OCI-LY1 (cell line): ENCODE measurements at regions not wholly inside any gene's neighbourhood (a gene's known extent, or its start where the extent isn't known, plus 50 kb on each side); places are given as distances from the start of the nearest gene placed in this dataset.

Experiments
- H2AFZ ChIP-seq: fragments of 200-600 bp; sonication (generic), shearing (Covaris generic); 2 replicates; pipeline ENCODE4 v1.6.0; 2014; ENCODE audit warnings: antibody characterized with exemption, mild to moderate bottlenecking, low read length
- H3F3A ChIP-seq: fragments of 200-600 bp; sonication (generic), shearing (Covaris generic); 2 replicates; pipeline ENCODE4 v1.6.0; 2014; ENCODE audit warnings: mild to moderate bottlenecking, antibody characterized with exemption, low read length, moderate library complexity; ENCODE audit not compliant: insufficient read depth
- H3K27ac ChIP-seq: fragments of 200-600 bp; sonication (generic); 2 replicates; pipeline ENCODE4 v1.5.1; 2014; ENCODE audit warnings: low read length, mixed run types, mild to moderate bottlenecking, low read depth; ENCODE audit not compliant: poor library complexity, severe bottlenecking
- H3K27me3 ChIP-seq: fragments of 200-600 bp; sonication (generic); 2 replicates; pipeline ENCODE4 v1.6.0; 2014; ENCODE audit warnings: antibody characterized with exemption, mild to moderate bottlenecking, low read length, moderate library complexity; ENCODE audit not compliant: insufficient read depth
- H3K36me3 ChIP-seq: fragments of 200-600 bp; sonication (generic); 2 replicates; pipeline ENCODE4 v1.6.1; 2014; ENCODE audit warnings: mild to moderate bottlenecking, antibody characterized with exemption, low read length, moderate library complexity, mixed read lengths; ENCODE audit not compliant: insufficient read depth
- H3K4me1 ChIP-seq: fragments of 200-600 bp; sonication (generic); 2 replicates; pipeline ENCODE4 v1.5.1; 2014; ENCODE audit warnings: mild to moderate bottlenecking, low read length, moderate library complexity; ENCODE audit not compliant: insufficient read depth, severe bottlenecking
- H3K4me2 ChIP-seq: fragments of 200-600 bp; sonication (generic), shearing (Covaris generic); 2 replicates; pipeline ENCODE4 v1.6.1; 2014; ENCODE audit warnings: low read length
- H3K4me3 ChIP-seq: fragments of 200-600 bp; sonication (generic); 2 replicates; pipeline ENCODE4 v1.5.1; 2014; ENCODE audit warnings: low read length, low read depth, mild to moderate bottlenecking, mixed read lengths; ENCODE audit not compliant: poor library complexity, severe bottlenecking
- H3K79me2 ChIP-seq: fragments of 200-600 bp; shearing (Covaris generic); 2 replicates; pipeline ENCODE4 v1.6.1; 2016; ENCODE audit warnings: mixed run types, low read length, mixed read lengths; ENCODE audit not compliant: insufficient read depth
- H3K9ac ChIP-seq: fragments of 200-600 bp; sonication (generic), shearing (Covaris generic); 2 replicates; pipeline ENCODE4 v1.6.1; 2014; ENCODE audit warnings: mild to moderate bottlenecking, low read length, mixed read lengths
- H3K9me2 ChIP-seq: fragments of 200-600 bp; sonication (generic), shearing (Covaris generic); 2 replicates; pipeline ENCODE4 v1.6.1; 2014; ENCODE audit warnings: low read depth, mild to moderate bottlenecking, low read length, mixed read lengths
- H3K9me3 ChIP-seq: fragments of 200-600 bp; shearing (Covaris generic); 2 replicates; pipeline ENCODE4 v1.6.1; 2014; ENCODE audit warnings: low read length, mixed read lengths
- H4K20me1 ChIP-seq: fragments of 200-600 bp; sonication (generic), shearing (Covaris generic); 2 replicates; pipeline ENCODE4 v1.6.0; 2016; ENCODE audit warnings: mild to moderate bottlenecking, low read length; ENCODE audit not compliant: insufficient read depth
- CTCF ChIP-seq: fragments of 200-600 bp; sonication (generic), shearing (Covaris generic); IDR thresholded peaks from 2 replicates; pipeline ENCODE4 v1.5.1; 2017; ENCODE audit warnings: mild to moderate bottlenecking, antibody characterized with exemption, low read length, moderate library complexity, mixed read lengths
- EZH2 ChIP-seq: fragments of 200-600 bp; sonication (generic), shearing (Covaris generic); IDR thresholded peaks from 2 replicates; pipeline ENCODE4 v1.8.0; 2017; ENCODE audit warnings: borderline replicate concordance, mixed run types, mild to moderate bottlenecking, antibody characterized with exemption, low read length, moderate library complexity, mixed read lengths

- no peaks in the 10 kb centered on the region for H3F3A ChIP-seq
- H3K9ac ChIP-seq, result no peak overlapping the region
- H3K9me2 ChIP-seq, result no peaks in the 10 kb centered on the region
- 0 out of 2 replicates have a peak, but pooled peaks cover 4% of the 10 kb centered on the region for H3K27me3 ChIP-seq
- H3K4me3 ChIP-seq, result no peak overlapping the region
- H3K4me1 ChIP-seq, result no peaks in the 10 kb centered on the region
- no peak overlapping the region for H3K4me2 ChIP-seq
- TF ChIP-seq CTCF (no peak), EZH2 (no peak)
- no peak overlapping the region for H2AFZ ChIP-seq
- H3K27ac ChIP-seq, result no peak overlapping the region
- no peaks in the 10 kb centered on the region for H3K9me3 ChIP-seq
- H4K20me1 ChIP-seq, result no peaks in the 10 kb centered on the region
- H3K36me3 ChIP-seq, result no peaks in the 10 kb centered on the region
- no peaks in the 10 kb centered on the region for H3K79me2 ChIP-seq
Measured at GRCh38 chr14:38405851-38406635, 150.2 kb upstream of the CLEC14A start.

- no peaks in the 10 kb centered on the region for H3K4me1 ChIP-seq
- no peaks in the 10 kb centered on the region for H3F3A ChIP-seq
Measured at GRCh38 chr14:38404616-38405015, 148.7 kb upstream of the CLEC14A start.

GRCh38 chr14:38404100-38404541, 148.2 kb upstream of the CLEC14A start:
- no peak for TF ChIP-seq CTCF
- no peak for TF ChIP-seq EZH2
- no peak overlapping the region for H3K4me3 ChIP-seq
- no peaks in the 10 kb centered on the region for H3K36me3 ChIP-seq
- no peaks in the 10 kb centered on the region for H4K20me1 ChIP-seq
- H3K79me2 ChIP-seq, result no peaks in the 10 kb centered on the region
- H3K4me1 ChIP-seq, result no peaks in the 10 kb centered on the region
- no peaks in the 10 kb centered on the region for H3K9me2 ChIP-seq
- H3K4me2 ChIP-seq, result no peak overlapping the region
- no peak overlapping the region for H3K9ac ChIP-seq
- no peak overlapping the region for H2AFZ ChIP-seq
- H3K9me3 ChIP-seq, result no peaks in the 10 kb centered on the region
- H3F3A ChIP-seq, result no peaks in the 10 kb centered on the region
- no peak overlapping the region for H3K27ac ChIP-seq
- 0 out of 2 replicates have a peak, but pooled peaks cover 4% of the 10 kb centered on the region for H3K27me3 ChIP-seq

More at GRCh38 chr14:38404616-38405015, 148.7 kb upstream of the CLEC14A start:
- no peaks in the 10 kb centered on the region for H3K36me3 ChIP-seq
- TF ChIP-seq CTCF (no peak), EZH2 (no peak)
- H3K4me2 ChIP-seq, result no peak overlapping the region
- H2AFZ ChIP-seq, result no peak overlapping the region
- no peaks in the 10 kb centered on the region for H3K79me2 ChIP-seq
- H3K9me3 ChIP-seq, result no peaks in the 10 kb centered on the region
- H3K27ac ChIP-seq, result no peak overlapping the region
- H3K9ac ChIP-seq, result no peak overlapping the region
- H4K20me1 ChIP-seq, result no peaks in the 10 kb centered on the region
- H3K27me3 ChIP-seq, result 0 out of 2 replicates have a peak, but pooled peaks cover 4% of the 10 kb centered on the region
- H3K4me3 ChIP-seq, result no peak overlapping the region
- H3K9me2 ChIP-seq, result no peaks in the 10 kb centered on the region
